ENCODE measurements at regions not wholly inside any gene's neighbourhood (a gene's known extent, or its start where the extent isn't known, plus 50 kb on each side); places are given as distances from the start of the nearest gene placed in this dataset.

GRCh38 chr5:121350181-121350930, 501.3 kb upstream of the FTMT start:
- TF ChIP-seq CTCF (IDR thresholded peaks at IDR 0.05) = no peak
- TF ChIP-seq EZH2 (IDR thresholded peaks at IDR 0.05) = no peak

Data from neural progenitor cell (in vitro differentiated cells).